HCT116 (cell line): ENCODE measurements at regions not wholly inside any gene's neighbourhood (a gene's known extent, or its start where the extent isn't known, plus 50 kb on each side); places are given as distances from the start of the nearest gene placed in this dataset.

Experiments used
- ATAC-seq: fragments of 200-7000 bp; cut with Tn5 transposase; 2 replicates; pipeline ENCODE4 v1.9.1; 2020; ENCODE audit warnings: mild to moderate bottlenecking, moderate library complexity
- BruUV-seq: library from RNA; stranded (reverse); fragments of 400-500 nt; replicated peaks from 2 replicates; lab custom pipeline; 2021; lab: Mats Ljungman, UMichigan
- CTCF ChIA-PET: fragments of 300-600 bp; sonication (Branson Sonifier 250); formaldehyde crosslinking; loops from one replicate; lab custom pipeline; 2021; ENCODE audit warnings: antibody characterized with exemption; lab: Charles Lee
- POLR2A ChIA-PET: fragments of 300-600, 350-600 bp; sonication (Branson Sonifier 250); formaldehyde crosslinking; loops from one replicate; lab custom pipeline; 2021; ENCODE audit warnings: antibody characterized with exemption; lab: Charles Lee
- RAD21 ChIA-PET, 2 experiments: fragments of 300-600 bp; sonication (Branson Sonifier 250); formaldehyde crosslinking; loops; one replicate each; lab custom pipeline; 2023; ENCODE audit warnings: low total read pairs in 2 of 2; ENCODE audit not compliant: uncharacterized antibody in 2 of 2, unreplicated experiment in 2 of 2, low non-redundant PET in 1 of 2; lab: Charles Lee
- DNase-seq: peaks from one replicate; pipeline ENCODE4 v3.0.0-alpha.2; 2010; ENCODE audit warnings: low read depth, low spot score
- H2AFZ ChIP-seq: fragments of 200-600 bp; shearing (Covaris generic), sonication (generic); 2 replicates; pipeline ENCODE4 v1.6.1; 2017; ENCODE audit warnings: low read depth, mixed run types, mixed read lengths, antibody characterized with exemption, low read length; ENCODE audit not compliant: poor library complexity, severe bottlenecking
- H3K27ac ChIP-seq: 2 replicates; pipeline ENCODE4 v1.5.1; 2012; ENCODE audit warnings: low read depth, low read length
- H3K27me3 ChIP-seq: fragments of 200-600 bp; sonication (generic); 2 replicates; pipeline ENCODE4 v1.6.1; 2016; ENCODE audit warnings: mixed run types, low read length, mixed read lengths; ENCODE audit not compliant: insufficient read depth
- H3K36me3 ChIP-seq, 2 experiments: fragments of 200-500 bp in 1 of 2; fragments of 200-600 bp in 1 of 2; sonication (Bioruptor generic) in 1 of 2; sonication (generic) in 1 of 2; 2 replicates each; pipeline versions ENCODE4 v1.5.1 to v1.6.1; 2014 to 2016; ENCODE audit warnings: low read length in 2 of 2, inconsistent platforms in 1 of 2, mixed read lengths in 1 of 2, mixed run types in 1 of 2; ENCODE audit not compliant: insufficient read depth in 2 of 2, control insufficient read depth in 1 of 2
- H3K4me1 ChIP-seq, 2 experiments: fragments of 200-600 bp in 1 of 2; sonication (generic) in 1 of 2; 2 replicates each; pipeline versions ENCODE4 v1.5.1 to v1.6.1; 2012 to 2017; ENCODE audit warnings: low read length in 2 of 2, inconsistent platforms in 1 of 2, mild to moderate bottlenecking in 1 of 2, mixed read lengths in 1 of 2, mixed run types in 1 of 2, moderate library complexity in 1 of 2; ENCODE audit not compliant: insufficient read depth in 2 of 2, control insufficient read depth in 1 of 2
- H3K4me2 ChIP-seq: fragments of 200-600 bp; sonication (generic); 2 replicates; pipeline ENCODE4 v1.6.1; 2017; ENCODE audit warnings: mixed run types, low read length, mixed read lengths
- H3K4me3 ChIP-seq, 2 experiments: fragments of 200-600 bp in 1 of 2; sonication (generic) in 1 of 2; replicated peaks in 1 of 2; 2 replicates each; pipeline ENCODE4 v1.5.1; 2011 to 2016; ENCODE audit warnings: low read length in 2 of 2, control low read depth in 1 of 2, low read depth in 1 of 2, mild to moderate bottlenecking in 1 of 2, mixed read lengths in 1 of 2, mixed run types in 1 of 2
- H3K79me2 ChIP-seq: fragments of 200-600 bp; sonication (generic); 2 replicates; pipeline ENCODE4 v1.6.1; 2017; ENCODE audit warnings: mild to moderate bottlenecking, mixed run types, low read length, moderate library complexity, mixed read lengths; ENCODE audit not compliant: insufficient read depth
- H3K9ac ChIP-seq: fragments of 200-600 bp; sonication (generic); 2 replicates; pipeline ENCODE4 v1.6.1; 2016; ENCODE audit warnings: low read length, mixed read lengths
- H3K9me2 ChIP-seq: fragments of 200-600 bp; sonication (generic), shearing (Covaris generic); 2 replicates; pipeline ENCODE4 v1.6.1; 2017; ENCODE audit warnings: mixed run types, mild to moderate bottlenecking, moderate library complexity; ENCODE audit not compliant: insufficient read depth
- H3K9me3 ChIP-seq, 2 experiments: fragments of 200-500 bp in 1 of 2; fragments of 200-600 bp in 1 of 2; sonication (Bioruptor generic) in 1 of 2; sonication (generic) in 1 of 2; 2 replicates each; pipeline ENCODE4 v1.6.1; 2014 to 2017; ENCODE audit warnings: low read length in 2 of 2, mixed read lengths in 2 of 2, inconsistent platforms in 1 of 2, low read depth in 1 of 2, mild to moderate bottlenecking in 1 of 2, mixed run types in 1 of 2, moderate library complexity in 1 of 2; ENCODE audit not compliant: control insufficient read depth in 1 of 2, insufficient read depth in 1 of 2
- H4K20me1 ChIP-seq: fragments of 200-600 bp; sonication (generic), shearing (Covaris generic); 2 replicates; pipeline ENCODE4 v1.6.1; 2017; ENCODE audit warnings: mixed run types, mild to moderate bottlenecking, moderate library complexity; ENCODE audit not compliant: insufficient read depth
- EGR1 ChIP-seq: IDR thresholded peaks from 2 replicates; pipeline ENCODE4 v1.6.1; 2012; ENCODE audit warnings: low read depth
- EZH2phosphoT487 ChIP-seq: fragments of 200-600 bp; IDR thresholded peaks from 2 replicates; pipeline ENCODE4 v1.6.1; 2018; ENCODE audit warnings: antibody characterized with exemption, borderline replicate concordance
- FOSL1 ChIP-seq: IDR thresholded peaks from 2 replicates; pipeline ENCODE4 v1.6.1; 2012; ENCODE audit warnings: low read depth
- POLR2A ChIP-seq: IDR thresholded peaks from 2 replicates; pipeline ENCODE4 v1.7.0; 2011; ENCODE audit warnings: borderline replicate concordance; ENCODE audit not compliant: insufficient read depth, insufficient read length; ENCODE audit errors: extremely low read depth
- POLR2AphosphoS5 ChIP-seq: IDR thresholded peaks from 2 replicates; pipeline ENCODE4 v1.6.1; 2011; ENCODE audit warnings: mild to moderate bottlenecking, low read depth, low read length, moderate library complexity
- RAD21 ChIP-seq: IDR thresholded peaks from 2 replicates; pipeline ENCODE4 v1.6.1; 2012; ENCODE audit warnings: low read depth, mild to moderate bottlenecking
- REST ChIP-seq: IDR thresholded peaks from 2 replicates; pipeline ENCODE4 v1.6.1; 2012; ENCODE audit warnings: low read depth
- SP1 ChIP-seq: IDR thresholded peaks from 2 replicates; pipeline ENCODE4 v1.6.1; 2012; ENCODE audit warnings: low read depth
- TCF7L2 ChIP-seq: IDR thresholded peaks from 2 replicates; pipeline ENCODE4 v1.7.0; 2011; ENCODE audit warnings: borderline replicate concordance, inconsistent platforms; ENCODE audit not compliant: insufficient read depth, insufficient read length; ENCODE audit errors: extremely low read depth
- ZFX ChIP-seq: fragments of 450-650 bp; IDR thresholded peaks from 2 replicates; pipeline ENCODE4 v1.6.1; 2017
- intact Hi-C: fragments of 100-400 bp; cut with micrococcal nuclease; formaldehyde crosslinking; loops from 2 replicates; pipeline ENCODE4 v1.10.0; 2022
- TF ChIP-seq, protein P1 (sequence below): IDR thresholded peaks from 2 replicates; pipeline ENCODE4 v1.6.1; 2011; ENCODE audit warnings: mild to moderate bottlenecking, low read length, moderate library complexity; ENCODE audit not compliant: insufficient replicate concordance; ENCODE audit errors: extremely low read depth
- TF ChIP-seq, protein P2 (sequence below): IDR thresholded peaks from 2 replicates; pipeline ENCODE4 v1.6.1; 2012
- TF ChIP-seq, protein P3 (sequence below), 3 experiments: fragments of 200-600 bp in 1 of 3; sonication (generic) in 1 of 3; IDR thresholded peaks in 2 of 3; conservative IDR thresholded peaks in 1 of 3; 2 replicates each; pipeline ENCODE4 v1.5.1; 2012 to 2017; ENCODE audit warnings: low read depth in 2 of 3, low read length in 2 of 3, antibody characterized with exemption in 1 of 3, borderline replicate concordance in 1 of 3, control low read depth in 1 of 3, mild to moderate bottlenecking in 1 of 3, mixed read lengths in 1 of 3, mixed run types in 1 of 3, moderate library complexity in 1 of 3; ENCODE audit not compliant: insufficient read depth in 1 of 3

DNA sequence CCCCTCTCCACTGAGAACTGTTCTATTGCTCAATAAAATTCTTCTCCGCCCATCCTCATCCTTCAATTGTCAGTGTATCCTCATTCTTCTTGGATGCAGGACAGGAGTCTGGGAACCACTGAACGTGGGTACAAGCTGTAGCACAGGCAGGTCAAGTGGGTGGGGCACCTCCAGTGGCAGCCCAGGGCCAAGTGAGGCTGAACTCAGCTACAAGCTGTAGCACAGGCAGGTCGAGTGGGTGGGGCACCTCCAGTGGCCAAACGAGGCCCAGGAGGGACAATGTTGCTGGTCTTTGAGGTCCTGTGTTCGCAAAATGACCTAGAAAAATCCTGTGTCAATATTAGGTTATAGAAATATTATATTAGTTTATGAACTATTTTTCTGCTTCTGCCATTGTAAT, 352.0 kb downstream of the TMX3 start (continued):
- TF ChIP-seq REST (no peak), FOSL1 (no peak), SP1 (no peak)

- Histone ChIP-seq H3K4me3 (no peak overlapping the region), H2AFZ (no peak overlapping the region), H3K27ac (no peak overlapping the region), H3K4me1 (no peaks in the 10 kb centered on the region), H3K9me2 (no peaks in the 10 kb centered on the region), H3K27me3 (no peaks in the 10 kb centered on the region), H3K9me3 (peaks cover 4 to 26% of the 10 kb centered on the region in 2 experiments; a peak in 2 of 4 replicates), H4K20me1 (no peaks in the 10 kb centered on the region), H3K36me3 (no peaks in the 10 kb centered on the region), H3K79me2 (no peaks in the 10 kb centered on the region), H3K4me2 (no peak overlapping the region), H3K9ac (no peak overlapping the region)
- ChIA-PET POLR2A (no interaction called here), CTCF (no interaction called here), RAD21 (no interaction called here)
- intact Hi-C loops, result no loop called here
- BruUV-seq, result no TSS peak
- ATAC-seq, result no peak
- DNase-seq, result no peak
- no peak for TF ChIP-seq POLR2AphosphoS5
- no peak for TF ChIP-seq ZFX
- no peak for TF ChIP-seq FOSL1
- TF ChIP-seq POLR2A, result no peak
- TF ChIP-seq, protein P1, sequence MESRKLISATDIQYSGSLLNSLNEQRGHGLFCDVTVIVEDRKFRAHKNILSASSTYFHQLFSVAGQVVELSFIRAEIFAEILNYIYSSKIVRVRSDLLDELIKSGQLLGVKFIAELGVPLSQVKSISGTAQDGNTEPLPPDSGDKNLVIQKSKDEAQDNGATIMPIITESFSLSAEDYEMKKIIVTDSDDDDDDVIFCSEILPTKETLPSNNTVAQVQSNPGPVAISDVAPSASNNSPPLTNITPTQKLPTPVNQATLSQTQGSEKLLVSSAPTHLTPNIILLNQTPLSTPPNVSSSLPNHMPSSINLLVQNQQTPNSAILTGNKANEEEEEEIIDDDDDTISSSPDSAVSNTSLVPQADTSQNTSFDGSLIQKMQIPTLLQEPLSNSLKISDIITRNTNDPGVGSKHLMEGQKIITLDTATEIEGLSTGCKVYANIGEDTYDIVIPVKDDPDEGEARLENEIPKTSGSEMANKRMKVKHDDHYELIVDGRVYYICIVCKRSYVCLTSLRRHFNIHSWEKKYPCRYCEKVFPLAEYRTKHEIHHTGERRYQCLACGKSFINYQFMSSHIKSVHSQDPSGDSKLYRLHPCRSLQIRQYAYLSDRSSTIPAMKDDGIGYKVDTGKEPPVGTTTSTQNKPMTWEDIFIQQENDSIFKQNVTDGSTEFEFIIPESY, result no peak
- no peak for TF ChIP-seq TCF7L2
- no peak for TF ChIP-seq EZH2phosphoT487
- TF ChIP-seq, protein P2, sequence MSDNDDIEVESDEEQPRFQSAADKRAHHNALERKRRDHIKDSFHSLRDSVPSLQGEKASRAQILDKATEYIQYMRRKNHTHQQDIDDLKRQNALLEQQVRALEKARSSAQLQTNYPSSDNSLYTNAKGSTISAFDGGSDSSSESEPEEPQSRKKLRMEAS, result no peak
- TF ChIP-seq, protein P3, sequence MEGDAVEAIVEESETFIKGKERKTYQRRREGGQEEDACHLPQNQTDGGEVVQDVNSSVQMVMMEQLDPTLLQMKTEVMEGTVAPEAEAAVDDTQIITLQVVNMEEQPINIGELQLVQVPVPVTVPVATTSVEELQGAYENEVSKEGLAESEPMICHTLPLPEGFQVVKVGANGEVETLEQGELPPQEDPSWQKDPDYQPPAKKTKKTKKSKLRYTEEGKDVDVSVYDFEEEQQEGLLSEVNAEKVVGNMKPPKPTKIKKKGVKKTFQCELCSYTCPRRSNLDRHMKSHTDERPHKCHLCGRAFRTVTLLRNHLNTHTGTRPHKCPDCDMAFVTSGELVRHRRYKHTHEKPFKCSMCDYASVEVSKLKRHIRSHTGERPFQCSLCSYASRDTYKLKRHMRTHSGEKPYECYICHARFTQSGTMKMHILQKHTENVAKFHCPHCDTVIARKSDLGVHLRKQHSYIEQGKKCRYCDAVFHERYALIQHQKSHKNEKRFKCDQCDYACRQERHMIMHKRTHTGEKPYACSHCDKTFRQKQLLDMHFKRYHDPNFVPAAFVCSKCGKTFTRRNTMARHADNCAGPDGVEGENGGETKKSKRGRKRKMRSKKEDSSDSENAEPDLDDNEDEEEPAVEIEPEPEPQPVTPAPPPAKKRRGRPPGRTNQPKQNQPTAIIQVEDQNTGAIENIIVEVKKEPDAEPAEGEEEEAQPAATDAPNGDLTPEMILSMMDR (IDR thresholded peaks at IDR 0.05 in 2 of 3, conservative IDR thresholded peaks at IDR 0.05 in 1 of 3; ENCODE audit: borderline replicate concordance in 1 of 3, insufficient read depth in 1 of 3, low read depth in 2 of 3, low read length in 2 of 3), result no peak
- TF ChIP-seq REST, result no peak
- TF ChIP-seq EGR1, result no peak
- TF ChIP-seq RAD21, result no peak
Observed at GRCh38 chr18:68355637-68356036, 359.3 kb downstream of the TMX3 start.
